B cell (primary cell): ENCODE measurements at regions not wholly inside any gene's neighbourhood (a gene's known extent, or its start where the extent isn't known, plus 50 kb on each side); places are given as distances from the start of the nearest gene placed in this dataset.

Source experiments
- ATAC-seq: fragments of 200-7000 bp; cut with Tn5 transposase; one replicate; pipeline ENCODE4 v1.10.0; 2021; ENCODE audit warnings: low read depth, mild to moderate bottlenecking, moderate number of reproducible peaks, moderate library complexity
- CTCF ChIA-PET: fragments of 350-600 bp; sonication (Branson Sonifier 250); formaldehyde crosslinking; loops from one replicate; lab custom pipeline; 2021; ENCODE audit warnings: antibody characterized with exemption, inconsistent platforms; lab: Charles Lee
- POLR2A ChIA-PET: fragments of 350-600 bp; sonication (Branson Sonifier 250); formaldehyde crosslinking; loops from one replicate; lab custom pipeline; 2021; ENCODE audit warnings: antibody characterized with exemption; lab: Charles Lee
- DNase-seq: peaks from one replicate; pipeline ENCODE4 v3.0.0; 2013
- H2AFZ ChIP-seq: 2 replicates; pipeline ENCODE4 v1.6.1; 2012; ENCODE audit warnings: mild to moderate bottlenecking, low read depth, low read length; ENCODE audit not compliant: insufficient read depth, poor library complexity, severe bottlenecking
- H3K27ac ChIP-seq, 2 donors: 1 replicate in 1 of 2; 2 replicates in 1 of 2; pipeline ENCODE4 v1.5.1; 2012 to 2013; ENCODE audit warnings: low read length in 2 of 2, mild to moderate bottlenecking in 2 of 2, moderate library complexity in 1 of 2
- H3K27me3 ChIP-seq, 4 experiments: fragments of 200-600 bp in 1 of 4; sonication (generic) in 1 of 4; replicated peaks in 1 of 4; 1 replicate in 2 of 4; 2 replicates in 2 of 4; pipeline versions ENCODE4 v1.6.1 to v1.7.0; 2013 to 2016; ENCODE audit warnings: low read length in 3 of 4, mild to moderate bottlenecking in 2 of 4, mixed read lengths in 1 of 4, moderate library complexity in 1 of 4; ENCODE audit not compliant: insufficient read depth in 4 of 4, control insufficient read depth in 3 of 4; ENCODE audit errors: control extremely low read depth in 1 of 4
- H3K36me3 ChIP-seq, 2 experiments: replicated peaks in 1 of 2; 1 replicate in 1 of 2; 2 replicates in 1 of 2; pipeline versions ENCODE4 v1.6.1 to v1.7.1; 2013; ENCODE audit warnings: low read length in 1 of 2; ENCODE audit not compliant: insufficient read depth in 2 of 2, control insufficient read depth in 1 of 2; ENCODE audit errors: control extremely low read depth in 1 of 2, extremely low read depth in 1 of 2
- H3K4me1 ChIP-seq, 2 donors: fragments of 200-600 bp in 1 of 2; sonication (generic) in 1 of 2; 1 replicate in 1 of 2; 2 replicates in 1 of 2; pipeline versions ENCODE4 v1.5.1 to v1.6.1; 2013 to 2017; ENCODE audit warnings: low read length in 2 of 2; ENCODE audit not compliant: control insufficient read depth in 2 of 2, insufficient read depth in 2 of 2
- H3K4me2 ChIP-seq: replicated peaks from 2 replicates; pipeline ENCODE3; 2012; ENCODE audit warnings: mild to moderate bottlenecking, low read depth, low read length; ENCODE audit not compliant: poor library complexity, severe bottlenecking
- H3K4me3 ChIP-seq, 5 experiments: fragments of 200-600 bp in 1 of 5; sonication (generic) in 1 of 5; 1 replicate in 3 of 5; 2 replicates in 2 of 5; pipeline versions ENCODE4 v1.5.1 to v1.7.0; 2011 to 2016; ENCODE audit warnings: low read length in 4 of 5, mild to moderate bottlenecking in 4 of 5, low read depth in 2 of 5, control low read depth in 1 of 5, moderate library complexity in 1 of 5; ENCODE audit not compliant: insufficient read depth in 1 of 5; ENCODE audit errors: control extremely low read depth in 1 of 5, extremely low read depth in 1 of 5
- H3K79me2 ChIP-seq: fragments of 200-600 bp; sonication (generic); one replicate; pipeline ENCODE4 v1.6.0; 2016; ENCODE audit warnings: low read length; ENCODE audit not compliant: control insufficient read depth, insufficient read depth
- H3K9ac ChIP-seq: fragments of 200-600 bp; sonication (generic); 2 replicates; pipeline ENCODE4 v1.6.1; 2017; ENCODE audit warnings: mild to moderate bottlenecking, low read length, moderate library complexity
- H3K9me3 ChIP-seq, 3 donors: one replicate each; pipeline versions ENCODE4 v1.6.1 to v1.7.1; 2013; ENCODE audit warnings: low read length in 2 of 3; ENCODE audit not compliant: control insufficient read depth in 2 of 3, insufficient read depth in 1 of 3; ENCODE audit errors: control extremely low read depth in 1 of 3
- H4K20me1 ChIP-seq: 2 replicates; pipeline ENCODE4 v1.6.0; 2012; ENCODE audit warnings: mild to moderate bottlenecking, low read length; ENCODE audit not compliant: insufficient read depth, control insufficient read depth, poor library complexity, severe bottlenecking
- H3K27ac Mint-ChIP-seq: one replicate; pipeline ENCODE4 v1.8.0; 2021; ENCODE audit warnings: mixed read lengths
- H3K27me3 Mint-ChIP-seq: one replicate; pipeline ENCODE4 v1.8.0; 2021; ENCODE audit warnings: mixed read lengths
- H3K4me1 Mint-ChIP-seq: one replicate; pipeline ENCODE4 v1.8.0; 2021; ENCODE audit warnings: mixed read lengths
- H3K4me3 Mint-ChIP-seq: one replicate; pipeline ENCODE4 v1.8.0; 2021; ENCODE audit warnings: mixed read lengths
- H3K9me3 Mint-ChIP-seq: one replicate; pipeline ENCODE4 v1.8.0; 2022; ENCODE audit warnings: mixed read lengths; ENCODE audit not compliant: insufficient read depth
- CTCF ChIP-seq: fragments of 200-600 bp; IDR thresholded peaks from one replicate; pipeline ENCODE4 v1.8.0; 2022; ENCODE audit warnings: antibody characterized with exemption, mild to moderate bottlenecking
- EZH2 ChIP-seq: IDR thresholded peaks from 2 replicates; pipeline ENCODE4 v1.6.1; 2012; ENCODE audit warnings: borderline replicate concordance, low read depth, mild to moderate bottlenecking, moderate library complexity, low read length; ENCODE audit not compliant: insufficient read depth, poor library complexity, severe bottlenecking
- WGBS: methylation state at CpG from one replicate; pipeline ENCODE4 v1.1.5; 2013; ENCODE audit warnings: missing lambda C conversion rate; ENCODE audit not compliant: insufficient coverage; 5-methylcytosine and 5-hydroxymethylcytosine counted together
- intact Hi-C: fragments of 100-400 bp; cut with micrococcal nuclease; formaldehyde crosslinking; loops from one replicate; pipeline ENCODE4 v1.10.0; 2022

- no CpG with 5 or more reads among the region's 5 CpGs for WGBS
- TF ChIP-seq CTCF: no peak
- no peaks in the 10 kb centered on the region for H3K4me1 ChIP-seq
- no peaks in the 10 kb centered on the region for H3K36me3 ChIP-seq
- H2AFZ ChIP-seq: no peak overlapping the region
- H3K4me1 Mint-ChIP-seq: no peaks in the 10 kb centered on the region
- H3K4me3 Mint-ChIP-seq: no peak overlapping the region
- peaks cover 0 to 3% (median 0%) of the 10 kb centered on the region in 3 donors for H3K9me3 ChIP-seq
- H3K27ac ChIP-seq: no peak overlapping the region
- H4K20me1 ChIP-seq: no peaks in the 10 kb centered on the region
- intact Hi-C loops: no loop called here
- ChIA-PET CTCF (no interaction called here), POLR2A (no interaction called here)
- H3K9ac ChIP-seq: no peak overlapping the region
- no peaks in the 10 kb centered on the region for H3K27me3 ChIP-seq
- ATAC-seq (no peak), DNase-seq (no peak)
- no peaks in the 10 kb centered on the region for H3K9me3 Mint-ChIP-seq
- H3K79me2 ChIP-seq: no peaks in the 10 kb centered on the region
- H3K27ac Mint-ChIP-seq: no peak overlapping the region
- no peaks in the 10 kb centered on the region for H3K27me3 Mint-ChIP-seq
- no peak overlapping the region for H3K4me3 ChIP-seq
- H3K4me2 ChIP-seq: no peak overlapping the region
Observed at GRCh38 chr1:81032973-81033425, 767.7 kb upstream of the ADGRL2 start.

DNA sequence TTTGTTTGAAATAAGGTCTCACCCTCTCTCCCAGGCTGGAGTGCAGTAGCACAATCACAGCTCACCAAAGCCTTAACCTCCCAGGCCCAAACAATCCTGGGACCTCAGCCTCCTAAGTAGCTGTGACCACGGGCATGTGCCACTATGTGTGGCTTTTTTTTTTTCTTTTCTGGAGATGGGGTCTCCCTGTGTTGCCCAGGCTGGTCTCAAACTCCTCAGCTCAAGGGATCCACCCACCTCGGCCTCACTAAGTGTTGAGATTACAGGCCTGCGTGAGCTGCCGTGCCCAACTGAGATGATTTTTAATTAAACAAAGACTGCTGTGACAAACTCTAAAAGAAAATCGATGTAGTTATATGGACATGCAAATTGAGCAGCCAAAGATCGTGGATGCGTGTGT is 768.4 kb upstream of the ADGRL2 start:
- ChIA-PET CTCF (no interaction called here), POLR2A (no interaction called here)
- H3K27ac Mint-ChIP-seq: no peak overlapping the region
- H3K4me1 Mint-ChIP-seq: no peaks in the 10 kb centered on the region
- intact Hi-C loops: no loop called here
- Histone ChIP-seq H3K27me3 (no peaks in the 10 kb centered on the region), H4K20me1 (no peaks in the 10 kb centered on the region), H3K27ac (no peak overlapping the region), H3K4me1 (no peaks in the 10 kb centered on the region), H2AFZ (no peak overlapping the region), H3K79me2 (no peaks in the 10 kb centered on the region), H3K9me3 (peaks cover 0 to 3% (median 0%) of the 10 kb centered on the region in 3 donors), H3K9ac (no peak overlapping the region), H3K4me3 (no peak overlapping the region), H3K4me2 (no peak overlapping the region), H3K36me3 (no peaks in the 10 kb centered on the region)
- TF ChIP-seq CTCF: no peak
- TF ChIP-seq EZH2: no peak
- no peaks in the 10 kb centered on the region for H3K9me3 Mint-ChIP-seq
- WGBS: 95% methylated on average over 5 of the region's 7 CpGs
- H3K4me3 Mint-ChIP-seq: no peak overlapping the region
- DNase-seq (no peak), ATAC-seq (no peak)
- H3K27me3 Mint-ChIP-seq: no peaks in the 10 kb centered on the region
